DND-41 (cell line): ENCODE measurements at regions not wholly inside any gene's neighbourhood (a gene's known extent, or its start where the extent isn't known, plus 50 kb on each side); places are given as distances from the start of the nearest gene placed in this dataset.

Experiments
- ATAC-seq: fragments of 200-7000 bp; cut with Tn5 transposase; 3 replicates; pipeline ENCODE4 v1.9.1; 2021; ENCODE audit warnings: low read depth; ENCODE audit not compliant: insufficient read depth
- DNase-seq: peaks from one replicate; pipeline ENCODE4 v3.0.0-alpha.2; 2020
- H2AFZ ChIP-seq: 2 replicates; pipeline ENCODE4 v1.6.0; 2012; ENCODE audit warnings: low read depth, low read length
- H3K27ac ChIP-seq: 2 replicates; pipeline ENCODE4 v1.5.1; 2012; ENCODE audit warnings: low read length, inconsistent platforms
- H3K27me3 ChIP-seq: fragments of 200-600 bp; sonication (generic); 2 replicates; pipeline ENCODE4 v1.6.0; 2012; ENCODE audit warnings: low read length, mild to moderate bottlenecking, inconsistent platforms; ENCODE audit not compliant: insufficient read depth, poor library complexity
- H3K36me3 ChIP-seq: 2 replicates; pipeline ENCODE4 v1.5.1; 2012; ENCODE audit warnings: low read length, inconsistent platforms; ENCODE audit not compliant: insufficient read depth
- H3K4me1 ChIP-seq: 2 replicates; pipeline ENCODE4 v1.5.1; 2012; ENCODE audit warnings: mild to moderate bottlenecking, low read length; ENCODE audit not compliant: insufficient read depth
- H3K4me2 ChIP-seq: 2 replicates; pipeline ENCODE4 v1.6.0; 2012; ENCODE audit warnings: mild to moderate bottlenecking, moderate library complexity, low read length, inconsistent platforms; ENCODE audit not compliant: insufficient read depth
- H3K4me3 ChIP-seq, 2 experiments: fragments of 200-600 bp in 1 of 2; shearing (Covaris generic) in 1 of 2; 2 replicates each; pipeline ENCODE4 v1.5.1; 2012 to 2016; ENCODE audit warnings: inconsistent platforms in 2 of 2, low read length in 2 of 2, mild to moderate bottlenecking in 2 of 2, low read depth in 1 of 2, moderate library complexity in 1 of 2
- H3K79me2 ChIP-seq: 2 replicates; pipeline ENCODE4 v1.6.0; 2012; ENCODE audit warnings: low read length, inconsistent platforms; ENCODE audit not compliant: insufficient read depth
- H3K9ac ChIP-seq: 2 replicates; pipeline ENCODE4 v1.6.0; 2012; ENCODE audit warnings: low read depth, mild to moderate bottlenecking, inconsistent platforms, low read length, moderate library complexity
- H3K9me3 ChIP-seq: 2 replicates; pipeline ENCODE4 v1.5.1; 2012; ENCODE audit warnings: low read length, moderate library complexity, mild to moderate bottlenecking, inconsistent platforms; ENCODE audit not compliant: insufficient read depth, severe bottlenecking
- H4K20me1 ChIP-seq: 2 replicates; pipeline ENCODE4 v1.6.0; 2012; ENCODE audit warnings: low read length; ENCODE audit not compliant: insufficient read depth
- CTCF ChIP-seq: IDR thresholded peaks from 2 replicates; pipeline ENCODE4 v1.5.1; 2012; ENCODE audit warnings: borderline replicate concordance, low read length, moderate library complexity, mild to moderate bottlenecking; ENCODE audit not compliant: poor library complexity, severe bottlenecking; ENCODE audit errors: extremely low read depth
- EZH2 ChIP-seq: IDR thresholded peaks from 3 replicates; pipeline ENCODE4 v1.6.1; 2012; ENCODE audit warnings: borderline replicate concordance, low read depth, mild to moderate bottlenecking, moderate library complexity, low read length, inconsistent platforms; ENCODE audit not compliant: severe bottlenecking

GRCh38 chr9:130768891-130769403, 66.1 kb upstream of the ABL1 start:
- Histone ChIP-seq H3K36me3 (no peaks in the 10 kb centered on the region), H3K27ac (no peak overlapping the region), H3K4me1 (no peaks in the 10 kb centered on the region), H2AFZ (no peak overlapping the region), H3K27me3 (no peaks in the 10 kb centered on the region), H3K4me2 (no peak overlapping the region), H3K4me3 (no peak overlapping the region), H4K20me1 (peaks cover 34% of the 10 kb centered on the region), H3K9ac (no peak overlapping the region), H3K9me3 (no peaks in the 10 kb centered on the region), H3K79me2 (peaks cover 7% of the 10 kb centered on the region; the same call in 1 of the 2 replicates)
- no peak for ATAC-seq
- no peak for DNase-seq
- TF ChIP-seq CTCF = no peak
- no peak for TF ChIP-seq EZH2

GRCh38 chr9:130770093-130770492, 65.0 kb upstream of the ABL1 start:
- H3K27ac ChIP-seq = no peak overlapping the region
- H3K4me1 ChIP-seq = no peaks in the 10 kb centered on the region
- no peak overlapping the region for H3K4me2 ChIP-seq
- ATAC-seq = no peak
- no peak for DNase-seq
- peaks cover 7% of the 10 kb centered on the region; the same call in 1 of the 2 replicates for H3K79me2 ChIP-seq
- no peak overlapping the region for H2AFZ ChIP-seq
- H3K9me3 ChIP-seq = no peaks in the 10 kb centered on the region
- no peaks in the 10 kb centered on the region for H3K27me3 ChIP-seq
- no peak for TF ChIP-seq CTCF
- TF ChIP-seq EZH2 = no peak
- no peak overlapping the region for H3K4me3 ChIP-seq
- no peaks in the 10 kb centered on the region for H3K36me3 ChIP-seq
- H4K20me1 ChIP-seq = peaks cover 30% of the 10 kb centered on the region
- no peak overlapping the region for H3K9ac ChIP-seq

GRCh38 chr9:130770679-130771442, 64.2 kb upstream of the ABL1 start:
- peak; percentile 93 for ATAC-seq
- H3K27ac ChIP-seq = no peak overlapping the region

More at GRCh38 chr9:130770679-130771442, 64.2 kb upstream of the ABL1 start:
- Histone ChIP-seq H3K4me2 (no peak overlapping the region), H3K9me3 (no peaks in the 10 kb centered on the region), H3K79me2 (peaks cover 7% of the 10 kb centered on the region; the same call in 1 of the 2 replicates), H3K9ac (no peak overlapping the region), H3K36me3 (no peaks in the 10 kb centered on the region), H3K27me3 (no peaks in the 10 kb centered on the region), H3K4me1 (no peaks in the 10 kb centered on the region), H4K20me1 (peaks cover 24% of the 10 kb centered on the region), H2AFZ (no peak overlapping the region), H3K4me3 (no peak overlapping the region)
- peak; percentile 6 for DNase-seq
- peak; percentile 69 for TF ChIP-seq CTCF
- TF ChIP-seq EZH2 = no peak
